Endothelial cell of umbilical vein (primary cell): ENCODE measurements at regions not wholly inside any gene's neighbourhood (a gene's known extent, or its start where the extent isn't known, plus 50 kb on each side); places are given as distances from the start of the nearest gene placed in this dataset.

Experiments used
- BruUV-seq: library from RNA; stranded (reverse); fragments of 400-500 nt; replicated peaks from 2 replicates; lab custom pipeline; 2021; lab: Mats Ljungman, UMichigan
- CTCF ChIA-PET: fragments of 300-600, 350-600 bp; sonication (Branson Sonifier 250); formaldehyde crosslinking; loops from one replicate; lab custom pipeline; 2021; ENCODE audit warnings: antibody characterized with exemption, inconsistent platforms; lab: Charles Lee
- POLR2A ChIA-PET: fragments of 300-600, 350-600 bp; sonication (Branson Sonifier 250); formaldehyde crosslinking; loops from one replicate; lab custom pipeline; 2021; ENCODE audit warnings: antibody characterized with exemption, inconsistent platforms; lab: Charles Lee
- DNase-seq: peaks from one replicate; pipeline ENCODE4 v3.0.0-alpha.2; 2011; ENCODE audit warnings: low read depth, low spot score
- FAIRE-seq: peaks from 2 replicates; lab custom pipeline; 2011; peaks lifted over from hg19 to GRCh38; lab: Jason Lieb, UNC
- H2AFZ ChIP-seq: 2 replicates; pipeline ENCODE4 v1.6.0; 2012; ENCODE audit warnings: low read depth, low read length, control low read depth, inconsistent platforms
- H3K27ac ChIP-seq: 2 replicates; pipeline ENCODE4 v1.5.1; 2011; ENCODE audit warnings: low read depth, mild to moderate bottlenecking, control low read depth, low read length, moderate library complexity; ENCODE audit not compliant: insufficient read depth
- H3K27me3 ChIP-seq, 2 experiments: 2 replicates each; pipeline versions ENCODE4 v1.6.0 to v1.6.1; 2011; ENCODE audit warnings: low read length in 2 of 2, mixed read lengths in 1 of 2; ENCODE audit not compliant: control insufficient read depth in 2 of 2, insufficient read depth in 2 of 2
- H3K36me3 ChIP-seq, 2 experiments: 2 replicates in 1 of 2; 3 replicates in 1 of 2; pipeline ENCODE4 v1.5.1; 2011; ENCODE audit warnings: low read length in 2 of 2, mild to moderate bottlenecking in 1 of 2, moderate library complexity in 1 of 2; ENCODE audit not compliant: control insufficient read depth in 2 of 2, insufficient read depth in 2 of 2; ENCODE audit errors: extremely low read depth in 1 of 2
- H3K4me1 ChIP-seq: 3 replicates; pipeline ENCODE4 v1.5.1; 2011; ENCODE audit warnings: mild to moderate bottlenecking, low read length; ENCODE audit not compliant: control insufficient read depth, insufficient read depth; ENCODE audit errors: extremely low read depth
- H3K4me2 ChIP-seq: 2 replicates; pipeline ENCODE4 v1.6.1; 2011; ENCODE audit warnings: low read length, control low read depth, mixed read lengths; ENCODE audit not compliant: insufficient read depth
- H3K4me3 ChIP-seq, 3 experiments: fragments of 200-600 bp in 1 of 3; sonication (generic), shearing (Covaris generic) in 1 of 3; replicated peaks in 1 of 3; 2 replicates each; pipeline ENCODE4 v1.5.1; 2011 to 2016; ENCODE audit warnings: control low read depth in 3 of 3, low read length in 3 of 3, mild to moderate bottlenecking in 2 of 3, inconsistent platforms in 1 of 3, low read depth in 1 of 3, moderate library complexity in 1 of 3; ENCODE audit not compliant: insufficient read depth in 1 of 3
- H3K79me2 ChIP-seq: 2 replicates; pipeline ENCODE4 v1.6.0; 2012; ENCODE audit warnings: low read length, inconsistent platforms; ENCODE audit not compliant: control insufficient read depth, insufficient read depth
- H3K9ac ChIP-seq: replicated peaks from 2 replicates; pipeline ENCODE3; 2011; ENCODE audit warnings: low read length, control low read depth; ENCODE audit not compliant: insufficient read depth; ENCODE audit errors: extremely low read depth
- H3K9me1 ChIP-seq: replicated peaks from 3 replicates; pipeline ENCODE4 v1.6.0; 2011; ENCODE audit warnings: mild to moderate bottlenecking, low read length; ENCODE audit not compliant: control insufficient read depth, insufficient read depth; ENCODE audit errors: extremely low read depth
- H3K9me3 ChIP-seq: replicated peaks from 2 replicates; pipeline ENCODE4 v1.5.1; 2012; ENCODE audit warnings: low read length, inconsistent platforms; ENCODE audit not compliant: control insufficient read depth, insufficient read depth
- H4K20me1 ChIP-seq: replicated peaks from 2 replicates; pipeline ENCODE3; 2011; ENCODE audit warnings: mild to moderate bottlenecking, low read length; ENCODE audit not compliant: control insufficient read depth, insufficient read depth; ENCODE audit errors: extremely low read depth
- CTCF ChIP-seq, 2 donors: IDR thresholded peaks; 1 replicate in 1 of 2; 2 replicates in 1 of 2; pipeline ENCODE4 v1.5.1; 2011; ENCODE audit warnings: low read length in 2 of 2, mild to moderate bottlenecking in 2 of 2, moderate library complexity in 2 of 2, control low read depth in 1 of 2, inconsistent platforms in 1 of 2, low read depth in 1 of 2; ENCODE audit not compliant: insufficient read depth in 1 of 2; ENCODE audit errors: extremely low read depth in 1 of 2
- EZH2 ChIP-seq: IDR thresholded peaks from 2 replicates; pipeline ENCODE4 v1.6.1; 2012; ENCODE audit warnings: borderline replicate concordance, low read depth, mild to moderate bottlenecking, moderate library complexity, low read length, inconsistent platforms; ENCODE audit not compliant: severe bottlenecking
- FOS ChIP-seq: IDR thresholded peaks from 2 replicates; pipeline ENCODE4 v1.6.1; 2011; ENCODE audit warnings: mild to moderate bottlenecking, low read length, moderate library complexity, borderline replicate concordance; ENCODE audit not compliant: insufficient read depth
- JUN ChIP-seq: IDR thresholded peaks from 2 replicates; pipeline ENCODE4 v1.6.1; 2011; ENCODE audit warnings: borderline replicate concordance, low read depth; ENCODE audit not compliant: insufficient read length, insufficient read depth
- MAX ChIP-seq: IDR thresholded peaks from 2 replicates; pipeline ENCODE4 v1.6.1; 2011; ENCODE audit not compliant: insufficient read depth, insufficient read length
- MYC ChIP-seq: IDR thresholded peaks from one replicate; pipeline ENCODE4 v1.6.1; 2011; ENCODE audit warnings: mild to moderate bottlenecking, low read depth, low read length
- dilution Hi-C: fragments of 300-500 bp; cut with MboI; formaldehyde crosslinking; loops from one replicate; pipeline ENCODE4 v1.15.0; 2019; ENCODE audit warnings: low sequenced_read_pairs; ENCODE audit not compliant: extremely low pct_ligation_motif_present
- intact Hi-C: fragments of 100-400 bp; cut with micrococcal nuclease; formaldehyde crosslinking; loops from one replicate; pipeline ENCODE4 v1.10.0; 2022

- intact Hi-C loops = no loop called here
- Histone ChIP-seq H4K20me1 (no peaks in the 10 kb centered on the region), H3K27me3 (peaks cover 0 to 5% of the 10 kb centered on the region in 2 experiments), H3K9ac (no peak overlapping the region), H3K9me3 (no peaks in the 10 kb centered on the region), H2AFZ (no peak overlapping the region), H3K4me3 (no peak overlapping the region), H3K79me2 (no peaks in the 10 kb centered on the region), H3K4me2 (no peak overlapping the region), H3K4me1 (no peaks in the 10 kb centered on the region), H3K9me1 (no peaks in the 10 kb centered on the region), H3K27ac (no peak overlapping the region), H3K36me3 (no peaks in the 10 kb centered on the region)
- ChIA-PET POLR2A (no interaction called here), CTCF (interaction anchor here (1.2 kb wide), 1 partner anchor 11 kb away, joined by 3 read pairs; no protein-coding TSS in a partner anchor)
- no peak for FAIRE-seq
- dilution Hi-C loops = no loop called here
- no peak for TF ChIP-seq EZH2
- TF ChIP-seq MYC = no peak
- TF ChIP-seq FOS = no peak
- TF ChIP-seq JUN = no peak
- TF ChIP-seq CTCF (IDR thresholded peaks at IDR 0.05; ENCODE audit: extremely low read depth in 1 of 2, insufficient read depth in 1 of 2, low read depth in 1 of 2, low read length in 2 of 2) = no peak
- TF ChIP-seq MAX = no peak
- no TSS peak for BruUV-seq
- DNase-seq = no peak
Observed at GRCh38 chrX:20498851-20499635, 232.3 kb upstream of the RPS6KA3 start.
